ENCODE measurements at regions not wholly inside any gene's neighbourhood (a gene's known extent, or its start where the extent isn't known, plus 50 kb on each side); places are given as distances from the start of the nearest gene placed in this dataset.

GRCh38 chr10:107481224-107481623 lies 316.7 kb upstream of the SORCS1 start:
- TF ChIP-seq EZH2phosphoT487 (IDR thresholded peaks at IDR 0.05; ENCODE audit: insufficient read depth, low read depth) = no peak
- no peak for TF ChIP-seq EZH2 (IDR thresholded peaks at IDR 0.05; ENCODE audit: insufficient read depth, poor library complexity, severe bottlenecking)

Measured in GM23248 (cell line).